ENCODE measurements at regions not wholly inside any gene's neighbourhood (a gene's known extent, or its start where the extent isn't known, plus 50 kb on each side); places are given as distances from the start of the nearest gene placed in this dataset.

DNA sequence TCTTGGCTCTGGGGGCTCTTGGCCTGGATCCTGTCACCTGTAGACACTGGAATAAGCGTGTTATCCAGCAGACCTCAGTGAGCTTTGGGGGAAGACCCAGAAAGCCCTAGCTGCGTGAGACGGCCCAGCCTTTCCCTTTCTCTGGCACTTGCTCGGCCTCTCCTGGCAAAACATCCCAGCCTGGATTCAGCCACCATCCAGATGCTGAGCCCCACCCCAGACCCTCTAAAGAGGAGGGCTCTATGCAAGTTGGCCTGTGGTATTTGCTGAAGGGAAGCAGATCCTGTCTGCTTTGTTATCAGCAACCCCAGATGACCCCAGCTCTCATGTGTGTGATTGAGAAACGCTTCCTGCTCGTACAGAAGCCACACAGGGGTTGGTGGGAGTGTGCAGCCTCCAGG, 267.2 kb downstream of the FAM43A start:
- TF ChIP-seq, protein P1, sequence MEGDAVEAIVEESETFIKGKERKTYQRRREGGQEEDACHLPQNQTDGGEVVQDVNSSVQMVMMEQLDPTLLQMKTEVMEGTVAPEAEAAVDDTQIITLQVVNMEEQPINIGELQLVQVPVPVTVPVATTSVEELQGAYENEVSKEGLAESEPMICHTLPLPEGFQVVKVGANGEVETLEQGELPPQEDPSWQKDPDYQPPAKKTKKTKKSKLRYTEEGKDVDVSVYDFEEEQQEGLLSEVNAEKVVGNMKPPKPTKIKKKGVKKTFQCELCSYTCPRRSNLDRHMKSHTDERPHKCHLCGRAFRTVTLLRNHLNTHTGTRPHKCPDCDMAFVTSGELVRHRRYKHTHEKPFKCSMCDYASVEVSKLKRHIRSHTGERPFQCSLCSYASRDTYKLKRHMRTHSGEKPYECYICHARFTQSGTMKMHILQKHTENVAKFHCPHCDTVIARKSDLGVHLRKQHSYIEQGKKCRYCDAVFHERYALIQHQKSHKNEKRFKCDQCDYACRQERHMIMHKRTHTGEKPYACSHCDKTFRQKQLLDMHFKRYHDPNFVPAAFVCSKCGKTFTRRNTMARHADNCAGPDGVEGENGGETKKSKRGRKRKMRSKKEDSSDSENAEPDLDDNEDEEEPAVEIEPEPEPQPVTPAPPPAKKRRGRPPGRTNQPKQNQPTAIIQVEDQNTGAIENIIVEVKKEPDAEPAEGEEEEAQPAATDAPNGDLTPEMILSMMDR (conservative IDR thresholded peaks at IDR 0.05; ENCODE audit: low read depth in 2 of 2), result no peak
- TF ChIP-seq, protein P2, sequence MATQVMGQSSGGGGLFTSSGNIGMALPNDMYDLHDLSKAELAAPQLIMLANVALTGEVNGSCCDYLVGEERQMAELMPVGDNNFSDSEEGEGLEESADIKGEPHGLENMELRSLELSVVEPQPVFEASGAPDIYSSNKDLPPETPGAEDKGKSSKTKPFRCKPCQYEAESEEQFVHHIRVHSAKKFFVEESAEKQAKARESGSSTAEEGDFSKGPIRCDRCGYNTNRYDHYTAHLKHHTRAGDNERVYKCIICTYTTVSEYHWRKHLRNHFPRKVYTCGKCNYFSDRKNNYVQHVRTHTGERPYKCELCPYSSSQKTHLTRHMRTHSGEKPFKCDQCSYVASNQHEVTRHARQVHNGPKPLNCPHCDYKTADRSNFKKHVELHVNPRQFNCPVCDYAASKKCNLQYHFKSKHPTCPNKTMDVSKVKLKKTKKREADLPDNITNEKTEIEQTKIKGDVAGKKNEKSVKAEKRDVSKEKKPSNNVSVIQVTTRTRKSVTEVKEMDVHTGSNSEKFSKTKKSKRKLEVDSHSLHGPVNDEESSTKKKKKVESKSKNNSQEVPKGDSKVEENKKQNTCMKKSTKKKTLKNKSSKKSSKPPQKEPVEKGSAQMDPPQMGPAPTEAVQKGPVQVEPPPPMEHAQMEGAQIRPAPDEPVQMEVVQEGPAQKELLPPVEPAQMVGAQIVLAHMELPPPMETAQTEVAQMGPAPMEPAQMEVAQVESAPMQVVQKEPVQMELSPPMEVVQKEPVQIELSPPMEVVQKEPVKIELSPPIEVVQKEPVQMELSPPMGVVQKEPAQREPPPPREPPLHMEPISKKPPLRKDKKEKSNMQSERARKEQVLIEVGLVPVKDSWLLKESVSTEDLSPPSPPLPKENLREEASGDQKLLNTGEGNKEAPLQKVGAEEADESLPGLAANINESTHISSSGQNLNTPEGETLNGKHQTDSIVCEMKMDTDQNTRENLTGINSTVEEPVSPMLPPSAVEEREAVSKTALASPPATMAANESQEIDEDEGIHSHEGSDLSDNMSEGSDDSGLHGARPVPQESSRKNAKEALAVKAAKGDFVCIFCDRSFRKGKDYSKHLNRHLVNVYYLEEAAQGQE (IDR thresholded peaks at IDR 0.05; ENCODE audit: unreplicated experiment), result no peak
- TF ChIP-seq EZH2phosphoT487 (IDR thresholded peaks at IDR 0.05; ENCODE audit: unreplicated experiment) (no peak), POLR2AphosphoS5 (IDR thresholded peaks at IDR 0.05; ENCODE audit: low read depth) (no peak), ZNF114 (CRISPR knock-in tag; IDR thresholded peaks at IDR 0.05) (no peak), EZH2 (IDR thresholded peaks at IDR 0.05; ENCODE audit: low read depth, unreplicated experiment) (no peak), STAT1 (IDR thresholded peaks at IDR 0.05; ENCODE audit: unreplicated experiment) (no peak), ZNF331 (CRISPR knock-in tag; IDR thresholded peaks at IDR 0.05; ENCODE audit: low read depth) (no peak)

All from GM23338 (cell line).